ENCODE measurements at regions not wholly inside any gene's neighbourhood (a gene's known extent, or its start where the extent isn't known, plus 50 kb on each side); places are given as distances from the start of the nearest gene placed in this dataset.

- no peak for TF ChIP-seq EZH2 (IDR thresholded peaks at IDR 0.05; ENCODE audit: borderline replicate concordance, low read length)
- TF ChIP-seq CTCF (conservative IDR thresholded peaks at IDR 0.05 in 1 of 2, IDR thresholded peaks at IDR 0.05 in 1 of 2; ENCODE audit: extremely low read depth in 1 of 2, insufficient read depth in 1 of 2, low read depth in 1 of 2, low read length in 2 of 2), result no peak
Observed at GRCh38 chr12:33187409-33187808, 252.2 kb downstream of the SYT10 start.

Data from mammary epithelial cell (primary cell).